Mesothelial cell of epicardium (in vitro differentiated cells): ENCODE measurements at regions not wholly inside any gene's neighbourhood (a gene's known extent, or its start where the extent isn't known, plus 50 kb on each side); places are given as distances from the start of the nearest gene placed in this dataset.
A peak's percentile ranks its signal among the peaks of the same experiment; 100 is the strongest.

Experiments used
- DNase-seq, 2 experiments: peaks; one replicate each; pipeline ENCODE4 v3.0.0; 2021; ENCODE audit warnings: low spot score in 2 of 2; ENCODE audit not compliant: unreplicated experiment in 2 of 2
- H3K27ac Mint-ChIP-seq: 2 replicates; pipeline ENCODE4 v1.8.0; 2021; ENCODE audit warnings: mixed read lengths
- H3K27me3 Mint-ChIP-seq: 2 replicates; pipeline ENCODE4 v1.8.0; 2021; ENCODE audit warnings: low read depth, mixed read lengths
- H3K36me3 Mint-ChIP-seq: 2 replicates; pipeline ENCODE4 v1.8.0; 2021; ENCODE audit warnings: mixed read lengths
- H3K4me1 Mint-ChIP-seq: 2 replicates; pipeline ENCODE4 v1.8.0; 2021; ENCODE audit warnings: mixed read lengths
- H3K4me3 Mint-ChIP-seq: 2 replicates; pipeline ENCODE4 v1.8.0; 2021; ENCODE audit warnings: mild to moderate bottlenecking, moderate library complexity, mixed read lengths
- H3K9me3 Mint-ChIP-seq: 2 replicates; pipeline ENCODE4 v1.8.0; 2021; ENCODE audit warnings: mixed read lengths
- CTCF ChIP-seq: fragments of 200-600 bp; sonication (generic); IDR thresholded peaks from one replicate; pipeline ENCODE4 v1.5.0; 2021; ENCODE audit warnings: antibody characterized with exemption; ENCODE audit not compliant: unreplicated experiment

GRCh38 chr12:24557738-24558137, 391.2 kb downstream of the BCAT1 start:
- H3K27ac Mint-ChIP-seq = no peak overlapping the region
- DNase-seq = no peak
- TF ChIP-seq CTCF = no peak
- H3K27me3 Mint-ChIP-seq = peaks cover 10% of the 10 kb centered on the region
- peaks cover 26% of the 10 kb centered on the region for H3K4me1 Mint-ChIP-seq
- H3K4me3 Mint-ChIP-seq = no peak overlapping the region
- H3K9me3 Mint-ChIP-seq = no peaks in the 10 kb centered on the region
- H3K36me3 Mint-ChIP-seq = no peaks in the 10 kb centered on the region

DNA sequence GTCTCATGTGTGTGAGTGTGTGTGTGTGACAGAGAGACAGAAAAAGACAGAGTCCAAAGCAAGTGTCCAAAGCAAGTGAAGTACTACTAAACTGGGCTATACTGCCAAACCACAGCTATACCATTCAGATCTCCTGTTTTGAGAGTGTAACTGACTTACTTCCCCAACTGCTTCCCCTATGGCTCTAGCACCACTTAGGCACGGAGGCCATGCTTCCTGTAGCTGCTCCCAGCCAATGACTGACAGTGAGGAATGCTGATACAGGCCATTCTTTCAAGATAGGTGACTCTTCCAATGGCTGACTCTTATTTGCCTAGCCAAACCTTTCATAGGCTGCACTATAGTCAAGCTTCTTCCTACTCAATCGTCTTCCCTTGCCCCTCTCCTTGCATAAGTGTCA, 393.2 kb downstream of the BCAT1 start:
- H3K36me3 Mint-ChIP-seq = no peaks in the 10 kb centered on the region
- peaks cover 2% of the 10 kb centered on the region for H3K27me3 Mint-ChIP-seq
- no peak for DNase-seq
- no peak overlapping the region for H3K4me3 Mint-ChIP-seq
- H3K4me1 Mint-ChIP-seq = peaks cover 30% of the 10 kb centered on the region
- no peak for TF ChIP-seq CTCF
- no peak overlapping the region for H3K27ac Mint-ChIP-seq
- H3K9me3 Mint-ChIP-seq = no peaks in the 10 kb centered on the region

DNA sequence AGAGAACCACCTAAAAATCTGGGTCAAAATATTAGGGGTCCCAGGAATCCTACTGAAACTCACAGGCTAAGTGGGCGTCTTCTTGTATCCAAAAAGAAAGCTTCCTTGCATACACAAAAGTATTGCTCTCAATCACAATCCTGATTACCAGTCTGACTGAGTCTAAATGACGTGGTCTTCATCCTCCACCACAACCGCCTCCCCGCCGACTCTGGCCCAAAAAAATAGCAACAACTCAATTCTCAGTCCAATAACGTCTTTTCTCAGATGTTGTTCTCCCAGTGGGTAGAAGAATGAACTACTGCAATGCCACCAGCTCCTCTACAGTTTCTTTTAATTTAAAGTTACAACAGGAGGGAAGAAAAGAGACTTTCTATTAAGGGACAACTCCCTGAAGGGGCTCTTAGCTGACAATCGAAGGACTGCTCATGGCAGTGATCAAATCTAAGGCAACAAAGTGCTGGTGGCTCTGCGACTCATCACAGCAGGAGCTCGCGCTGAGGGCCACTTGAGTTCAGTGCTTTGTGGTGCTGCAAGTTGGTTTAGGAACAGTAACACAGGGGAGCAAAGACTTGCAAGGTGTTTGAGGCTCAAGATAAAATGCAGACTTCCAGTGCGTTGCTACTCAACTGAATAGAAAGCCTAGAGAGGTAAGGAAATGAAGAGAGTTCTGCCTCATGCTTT, 394.1 kb downstream of the BCAT1 start:
- TF ChIP-seq CTCF = no peak
- H3K4me1 Mint-ChIP-seq = peaks cover 25% of the 10 kb centered on the region
- peaks cover 2% of the 10 kb centered on the region for H3K27me3 Mint-ChIP-seq
- no peak overlapping the region for H3K4me3 Mint-ChIP-seq
- no peak for DNase-seq
- no peaks in the 10 kb centered on the region for H3K9me3 Mint-ChIP-seq
- H3K36me3 Mint-ChIP-seq = no peaks in the 10 kb centered on the region
- H3K27ac Mint-ChIP-seq = no peak overlapping the region

- H3K27ac Mint-ChIP-seq = no peak overlapping the region
These were observed 395.6 kb downstream of the BCAT1 start for GRCh38 chr12:24553259-24553658.

GRCh38 chr12:24551163-24551786, 397.6 kb downstream of the BCAT1 start:
- Mint-ChIP-seq H3K36me3 (no peaks in the 10 kb centered on the region), H3K27me3 (no peaks in the 10 kb centered on the region), H3K27ac (peak overlapping the region; percentile 54), H3K4me3 (no peak overlapping the region), H3K9me3 (peaks cover 3% of the 10 kb centered on the region), H3K4me1 (peaks cover 15% of the 10 kb centered on the region)
- DNase-seq = no peak
- TF ChIP-seq CTCF = no peak

More at GRCh38 chr12:24553259-24553658, 395.6 kb downstream of the BCAT1 start:
- no peaks in the 10 kb centered on the region for H3K9me3 Mint-ChIP-seq
- TF ChIP-seq CTCF = no peak
- H3K4me1 Mint-ChIP-seq = peaks cover 15% of the 10 kb centered on the region
- H3K36me3 Mint-ChIP-seq = no peaks in the 10 kb centered on the region
- no peak overlapping the region for H3K4me3 Mint-ChIP-seq
- no peaks in the 10 kb centered on the region for H3K27me3 Mint-ChIP-seq
- DNase-seq = no peak
